Vagina (tissue), 2 donors: ENCODE measurements at regions not wholly inside any gene's neighbourhood (a gene's known extent, or its start where the extent isn't known, plus 50 kb on each side); places are given as distances from the start of the nearest gene placed in this dataset.

Experiments
- CTCF ChIP-seq, 3 experiments: fragments of 450-650 bp in 2 of 3; fragments of 200-600 bp in 1 of 3; sonication (generic) in 1 of 3; IDR thresholded peaks; one replicate each; pipeline ENCODE4 v1.5.1; 2017 to 2019; ENCODE audit warnings: antibody characterized with exemption in 3 of 3, mild to moderate bottlenecking in 2 of 3, moderate library complexity in 2 of 3
- POLR2A ChIP-seq, 2 donors: fragments of 450-650 bp; IDR thresholded peaks; one replicate each; pipeline ENCODE4 v1.6.1; 2017; ENCODE audit warnings: antibody characterized with exemption in 2 of 2, mild to moderate bottlenecking in 2 of 2, moderate library complexity in 2 of 2
- POLR2AphosphoS5 ChIP-seq, 2 donors: sonication (generic); formaldehyde crosslinking; IDR thresholded peaks; one replicate each; pipeline ENCODE4 v1.9.0; 2017; ENCODE audit warnings: antibody characterized with exemption in 2 of 2, mild to moderate bottlenecking in 2 of 2, low read depth in 1 of 2; ENCODE audit not compliant: insufficient read depth in 1 of 2

GRCh38 chrX:112961981-112962380, 121.3 kb upstream of the AMOT start:
- TF ChIP-seq CTCF (IDR thresholded peaks at IDR 0.05) (no peak), POLR2A (IDR thresholded peaks at IDR 0.05) (no peak), POLR2AphosphoS5 (IDR thresholded peaks at IDR 0.05; ENCODE audit: insufficient read depth in 1 of 2, low read depth in 1 of 2) (no peak)
